ENCODE measurements at regions not wholly inside any gene's neighbourhood (a gene's known extent, or its start where the extent isn't known, plus 50 kb on each side); places are given as distances from the start of the nearest gene placed in this dataset.

DNA sequence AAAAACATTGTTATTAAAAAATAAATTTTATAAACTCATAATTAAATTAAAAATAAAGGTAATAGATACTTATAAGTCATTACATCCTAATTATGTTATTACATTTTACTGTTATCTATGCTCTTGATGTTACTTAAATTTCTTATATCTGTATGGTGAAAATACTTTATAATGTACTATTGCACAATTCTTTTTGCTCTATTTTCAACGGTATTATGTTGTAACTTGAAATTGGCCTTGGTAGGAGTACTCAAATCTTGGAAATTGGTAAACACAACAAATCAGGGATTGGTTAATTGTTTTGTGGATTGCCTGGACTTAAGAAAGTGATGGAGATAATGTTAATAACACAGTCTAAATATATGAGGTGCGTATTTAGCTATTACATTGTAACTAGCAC lies 273.3 kb downstream of the MDFIC start:
- no peaks in the 10 kb centered on the region for H3K9me3 ChIP-seq (replicated peaks; ENCODE audit: control insufficient read depth, insufficient read depth, low read length)
- no peaks in the 10 kb centered on the region for H3K79me2 ChIP-seq (ENCODE audit: control insufficient read depth, insufficient read depth, low read length)
- no peak for ATAC-seq
- in situ Hi-C loops (cut with MboI), result no loop called here
- no peaks in the 10 kb centered on the region for H4K20me1 ChIP-seq (ENCODE audit: control insufficient read depth, insufficient read depth)
- no peak for DNase-seq (ENCODE audit: low read depth, low spot score)
- SMC1A ChIA-PET (ENCODE audit: uncharacterized antibody, unreplicated experiment), result no interaction called here
- H3K4me2 ChIP-seq (ENCODE audit: control insufficient read depth, insufficient read depth), result no peak overlapping the region
- H2AFZ ChIP-seq (ENCODE audit: control insufficient read depth, low read depth, low read length), result no peak overlapping the region
- intact Hi-C loops (cut with micrococcal nuclease; ENCODE audit: unreplicated experiment), result no loop called here
- RAD21 ChIA-PET (ENCODE audit: unreplicated experiment), result no interaction called here
- H3K4me3 ChIP-seq, result no peak overlapping the region
- CTCF ChIA-PET, result no interaction called here
- H3K9ac ChIP-seq (ENCODE audit: control insufficient read depth, insufficient read depth, low read length), result no peak overlapping the region
- H3K27ac ChIP-seq (ENCODE audit: control insufficient read depth, insufficient read depth), result no peak overlapping the region
- H3K4me1 ChIP-seq (ENCODE audit: control insufficient read depth, insufficient read depth, low read length), result no peaks in the 10 kb centered on the region
- no peaks in the 10 kb centered on the region for H3K36me3 ChIP-seq (ENCODE audit: control insufficient read depth in 2 of 2, insufficient read depth in 2 of 2, low read length in 1 of 2)
- POLR2A ChIA-PET, result no interaction called here
- no peaks in the 10 kb centered on the region for H3K27me3 ChIP-seq (replicated peaks in 1 of 2; ENCODE audit: control insufficient read depth in 2 of 2, insufficient read depth in 2 of 2, low read length in 1 of 2)
- no peak for FAIRE-seq
- WGBS (ENCODE audit: insufficient coverage, insufficient replicate concordance, low lambda C conversion rate, missing lambda C conversion rate), result 17% methylated on average over 2 of the region's 2 CpGs
- no TSS peak for BruUV-seq (replicated peaks)
- TF ChIP-seq, protein P1, sequence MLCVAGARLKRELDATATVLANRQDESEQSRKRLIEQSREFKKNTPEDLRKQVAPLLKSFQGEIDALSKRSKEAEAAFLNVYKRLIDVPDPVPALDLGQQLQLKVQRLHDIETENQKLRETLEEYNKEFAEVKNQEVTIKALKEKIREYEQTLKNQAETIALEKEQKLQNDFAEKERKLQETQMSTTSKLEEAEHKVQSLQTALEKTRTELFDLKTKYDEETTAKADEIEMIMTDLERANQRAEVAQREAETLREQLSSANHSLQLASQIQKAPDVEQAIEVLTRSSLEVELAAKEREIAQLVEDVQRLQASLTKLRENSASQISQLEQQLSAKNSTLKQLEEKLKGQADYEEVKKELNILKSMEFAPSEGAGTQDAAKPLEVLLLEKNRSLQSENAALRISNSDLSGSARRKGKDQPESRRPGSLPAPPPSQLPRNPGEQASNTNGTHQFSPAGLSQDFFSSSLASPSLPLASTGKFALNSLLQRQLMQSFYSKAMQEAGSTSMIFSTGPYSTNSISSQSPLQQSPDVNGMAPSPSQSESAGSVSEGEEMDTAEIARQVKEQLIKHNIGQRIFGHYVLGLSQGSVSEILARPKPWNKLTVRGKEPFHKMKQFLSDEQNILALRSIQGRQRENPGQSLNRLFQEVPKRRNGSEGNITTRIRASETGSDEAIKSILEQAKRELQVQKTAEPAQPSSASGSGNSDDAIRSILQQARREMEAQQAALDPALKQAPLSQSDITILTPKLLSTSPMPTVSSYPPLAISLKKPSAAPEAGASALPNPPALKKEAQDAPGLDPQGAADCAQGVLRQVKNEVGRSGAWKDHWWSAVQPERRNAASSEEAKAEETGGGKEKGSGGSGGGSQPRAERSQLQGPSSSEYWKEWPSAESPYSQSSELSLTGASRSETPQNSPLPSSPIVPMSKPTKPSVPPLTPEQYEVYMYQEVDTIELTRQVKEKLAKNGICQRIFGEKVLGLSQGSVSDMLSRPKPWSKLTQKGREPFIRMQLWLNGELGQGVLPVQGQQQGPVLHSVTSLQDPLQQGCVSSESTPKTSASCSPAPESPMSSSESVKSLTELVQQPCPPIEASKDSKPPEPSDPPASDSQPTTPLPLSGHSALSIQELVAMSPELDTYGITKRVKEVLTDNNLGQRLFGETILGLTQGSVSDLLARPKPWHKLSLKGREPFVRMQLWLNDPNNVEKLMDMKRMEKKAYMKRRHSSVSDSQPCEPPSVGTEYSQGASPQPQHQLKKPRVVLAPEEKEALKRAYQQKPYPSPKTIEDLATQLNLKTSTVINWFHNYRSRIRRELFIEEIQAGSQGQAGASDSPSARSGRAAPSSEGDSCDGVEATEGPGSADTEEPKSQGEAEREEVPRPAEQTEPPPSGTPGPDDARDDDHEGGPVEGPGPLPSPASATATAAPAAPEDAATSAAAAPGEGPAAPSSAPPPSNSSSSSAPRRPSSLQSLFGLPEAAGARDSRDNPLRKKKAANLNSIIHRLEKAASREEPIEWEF (IDR thresholded peaks at IDR 0.05; ENCODE audit: insufficient replicate concordance, low read depth, low read length), result no peak
- TF ChIP-seq TCF7 (IDR thresholded peaks at IDR 0.05; ENCODE audit: borderline replicate concordance) (no peak), NFIC (IDR thresholded peaks at IDR 0.05; ENCODE audit: low read depth, low read length) (no peak), JUNB (IDR thresholded peaks at IDR 0.05) (no peak), SREBF2 (IDR thresholded peaks at IDR 0.05; ENCODE audit: low read length) (no peak), SPI1 (IDR thresholded peaks at IDR 0.05; ENCODE audit: borderline replicate concordance, insufficient read depth, low read depth, low read length) (no peak), SREBF1 (IDR thresholded peaks at IDR 0.05; ENCODE audit: low read length) (no peak), SUPT20H (IDR thresholded peaks at IDR 0.05; ENCODE audit: borderline replicate concordance, control insufficient read depth, low read depth, low read length) (no peak), TCF12 (IDR thresholded peaks at IDR 0.05; ENCODE audit: low read depth, low read length) (no peak), POLR2AphosphoS5 (IDR thresholded peaks at IDR 0.05; ENCODE audit: low read length) (no peak), USF1 (IDR thresholded peaks at IDR 0.05; ENCODE audit: borderline replicate concordance, extremely low read length, insufficient read depth, low read depth, low read length) (no peak), ZBTB33 (IDR thresholded peaks at IDR 0.05) (no peak), ZNF384 (IDR thresholded peaks at IDR 0.05; ENCODE audit: borderline replicate concordance, low read depth, low read length) (no peak), YY1 (IDR thresholded peaks at IDR 0.05; ENCODE audit: low read depth, low read length) (no peak), ATF7 (IDR thresholded peaks at IDR 0.05; ENCODE audit: low read depth) (no peak), SUZ12 (IDR thresholded peaks at IDR 0.05; ENCODE audit: unreplicated experiment) (no peak)
- TF ChIP-seq, protein P2, sequence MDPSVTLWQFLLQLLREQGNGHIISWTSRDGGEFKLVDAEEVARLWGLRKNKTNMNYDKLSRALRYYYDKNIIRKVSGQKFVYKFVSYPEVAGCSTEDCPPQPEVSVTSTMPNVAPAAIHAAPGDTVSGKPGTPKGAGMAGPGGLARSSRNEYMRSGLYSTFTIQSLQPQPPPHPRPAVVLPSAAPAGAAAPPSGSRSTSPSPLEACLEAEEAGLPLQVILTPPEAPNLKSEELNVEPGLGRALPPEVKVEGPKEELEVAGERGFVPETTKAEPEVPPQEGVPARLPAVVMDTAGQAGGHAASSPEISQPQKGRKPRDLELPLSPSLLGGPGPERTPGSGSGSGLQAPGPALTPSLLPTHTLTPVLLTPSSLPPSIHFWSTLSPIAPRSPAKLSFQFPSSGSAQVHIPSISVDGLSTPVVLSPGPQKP (IDR thresholded peaks at IDR 0.05; ENCODE audit: low read depth, low read length), result no peak
